ENCODE measurements at regions not wholly inside any gene's neighbourhood (a gene's known extent, or its start where the extent isn't known, plus 50 kb on each side); places are given as distances from the start of the nearest gene placed in this dataset.

- Histone ChIP-seq H3K4me3 (ENCODE audit: low read length in 2 of 2) (no peak overlapping the region), H3K4me1 (ENCODE audit: control insufficient read depth in 2 of 2, insufficient read depth in 2 of 2, low read length in 2 of 2) (no peaks in the 10 kb centered on the region), H3K27me3 (ENCODE audit: control insufficient read depth in 2 of 2, insufficient read depth in 1 of 2, low read length in 1 of 2) (no peaks in the 10 kb centered on the region), H3K36me3 (ENCODE audit: control insufficient read depth in 2 of 2, insufficient read depth in 2 of 2, low read length in 1 of 2) (no peaks in the 10 kb centered on the region), H3K27ac (ENCODE audit: low read depth in 1 of 2, low read length in 1 of 2) (no peak overlapping the region), H3K9me3 (ENCODE audit: control insufficient read depth in 2 of 2, insufficient read depth in 1 of 2, low read length in 1 of 2) (no peaks in the 10 kb centered on the region)
- no peak for DNase-seq (ENCODE audit: low read depth in 6 of 9, low spot score in 9 of 9)
- 91% methylated on average over 8 of the region's 8 CpGs for WGBS
Observed at GRCh38 chr9:135204177-135204576, 116.7 kb downstream of the OLFM1 start.

- Histone ChIP-seq H3K27ac (ENCODE audit: low read depth in 1 of 2, low read length in 1 of 2) (no peak overlapping the region), H3K9me3 (ENCODE audit: control insufficient read depth in 2 of 2, insufficient read depth in 1 of 2, low read length in 1 of 2) (peaks cover 0 to 19% of the 10 kb centered on the region in 2 donors), H3K36me3 (ENCODE audit: control insufficient read depth in 2 of 2, insufficient read depth in 2 of 2, low read length in 1 of 2) (no peaks in the 10 kb centered on the region), H3K4me1 (ENCODE audit: control insufficient read depth in 2 of 2, insufficient read depth in 2 of 2, low read length in 2 of 2) (no peaks in the 10 kb centered on the region), H3K27me3 (ENCODE audit: control insufficient read depth in 2 of 2, insufficient read depth in 1 of 2, low read length in 1 of 2) (no peaks in the 10 kb centered on the region), H3K4me3 (ENCODE audit: low read length in 2 of 2) (no peak overlapping the region)
- WGBS = 78% methylated on average over 7 of the region's 7 CpGs
- DNase-seq (ENCODE audit: low read depth in 6 of 9, low spot score in 9 of 9) = no peak
Observed at GRCh38 chr9:135209136-135209535, 121.7 kb downstream of the OLFM1 start.

- no peaks in the 10 kb centered on the region for H3K27me3 ChIP-seq (ENCODE audit: control insufficient read depth in 2 of 2, insufficient read depth in 1 of 2, low read length in 1 of 2)
- no peak overlapping the region for H3K4me3 ChIP-seq (ENCODE audit: low read length in 2 of 2)
- peaks cover 0 to 19% of the 10 kb centered on the region in 2 donors for H3K9me3 ChIP-seq (ENCODE audit: control insufficient read depth in 2 of 2, insufficient read depth in 1 of 2, low read length in 1 of 2)
- H3K27ac ChIP-seq (ENCODE audit: low read depth in 1 of 2, low read length in 1 of 2) = no peak overlapping the region
- no peaks in the 10 kb centered on the region for H3K4me1 ChIP-seq (ENCODE audit: control insufficient read depth in 2 of 2, insufficient read depth in 2 of 2, low read length in 2 of 2)
- WGBS = 60% methylated on average over 2 of the region's 2 CpGs
- H3K36me3 ChIP-seq (ENCODE audit: control insufficient read depth in 2 of 2, insufficient read depth in 2 of 2, low read length in 1 of 2) = no peaks in the 10 kb centered on the region
- no peak for DNase-seq (ENCODE audit: low read depth in 6 of 9, low spot score in 9 of 9)
Observed at GRCh38 chr9:135209852-135210251, 122.4 kb downstream of the OLFM1 start.

GRCh38 chr9:135210676-135211523 lies 123.4 kb downstream of the OLFM1 start:
- Histone ChIP-seq H3K4me3 (ENCODE audit: low read length in 2 of 2) (no peak overlapping the region), H3K27me3 (ENCODE audit: control insufficient read depth in 2 of 2, insufficient read depth in 1 of 2, low read length in 1 of 2) (no peaks in the 10 kb centered on the region), H3K27ac (ENCODE audit: low read depth in 1 of 2, low read length in 1 of 2) (no peak overlapping the region), H3K9me3 (ENCODE audit: control insufficient read depth in 2 of 2, insufficient read depth in 1 of 2, low read length in 1 of 2) (peaks cover 0 to 19% of the 10 kb centered on the region in 2 donors), H3K36me3 (ENCODE audit: control insufficient read depth in 2 of 2, insufficient read depth in 2 of 2, low read length in 1 of 2) (no peaks in the 10 kb centered on the region), H3K4me1 (ENCODE audit: control insufficient read depth in 2 of 2, insufficient read depth in 2 of 2, low read length in 2 of 2) (peaks cover 0 to 4% of the 10 kb centered on the region in 2 donors)
- WGBS = 80% methylated on average over 7 of the region's 7 CpGs
- no peak for DNase-seq (ENCODE audit: low read depth in 6 of 9, low spot score in 9 of 9)

GRCh38 chr9:135211524-135211890 lies 124.0 kb downstream of the OLFM1 start:
- peaks cover 0 to 19% of the 10 kb centered on the region in 2 donors for H3K9me3 ChIP-seq (ENCODE audit: control insufficient read depth in 2 of 2, insufficient read depth in 1 of 2, low read length in 1 of 2)
- no peak for DNase-seq (ENCODE audit: low read depth in 6 of 9, low spot score in 9 of 9)
- no peaks in the 10 kb centered on the region for H3K27me3 ChIP-seq (ENCODE audit: control insufficient read depth in 2 of 2, insufficient read depth in 1 of 2, low read length in 1 of 2)
- WGBS = 94% methylated on average over 3 of the region's 3 CpGs
- no peak overlapping the region for H3K27ac ChIP-seq (ENCODE audit: low read depth in 1 of 2, low read length in 1 of 2)
- peaks cover 0 to 9% of the 10 kb centered on the region in 2 donors for H3K4me1 ChIP-seq (ENCODE audit: control insufficient read depth in 2 of 2, insufficient read depth in 2 of 2, low read length in 2 of 2)
- H3K36me3 ChIP-seq (ENCODE audit: control insufficient read depth in 2 of 2, insufficient read depth in 2 of 2, low read length in 1 of 2) = no peaks in the 10 kb centered on the region
- H3K4me3 ChIP-seq (ENCODE audit: low read length in 2 of 2) = no peak overlapping the region

- 97% methylated on average over 5 of the region's 5 CpGs for WGBS
- no peak overlapping the region for H3K27ac ChIP-seq (ENCODE audit: low read depth in 1 of 2, low read length in 1 of 2)
- DNase-seq (ENCODE audit: low read depth in 6 of 9, low spot score in 9 of 9) = no peak
- H3K4me3 ChIP-seq (ENCODE audit: low read length in 2 of 2) = no peak overlapping the region
- H3K27me3 ChIP-seq (ENCODE audit: control insufficient read depth in 2 of 2, insufficient read depth in 1 of 2, low read length in 1 of 2) = peaks cover 0 to 4% of the 10 kb centered on the region in 2 donors
- peaks cover 0 to 12% of the 10 kb centered on the region in 2 donors for H3K4me1 ChIP-seq (ENCODE audit: control insufficient read depth in 2 of 2, insufficient read depth in 2 of 2, low read length in 2 of 2)
- no peaks in the 10 kb centered on the region for H3K36me3 ChIP-seq (ENCODE audit: control insufficient read depth in 2 of 2, insufficient read depth in 2 of 2, low read length in 1 of 2)
- peaks cover 0 to 19% of the 10 kb centered on the region in 2 donors for H3K9me3 ChIP-seq (ENCODE audit: control insufficient read depth in 2 of 2, insufficient read depth in 1 of 2, low read length in 1 of 2)
Observed at GRCh38 chr9:135212961-135213360, 125.5 kb downstream of the OLFM1 start.

- 92% methylated on average over 9 of the region's 9 CpGs for WGBS
- H3K27me3 ChIP-seq (ENCODE audit: control insufficient read depth in 2 of 2, insufficient read depth in 1 of 2, low read length in 1 of 2) = peaks cover 0 to 6% of the 10 kb centered on the region in 2 donors
Observed at GRCh38 chr9:135213566-135213965, 126.1 kb downstream of the OLFM1 start.

GRCh38 chr9:135214054-135214640 lies 126.7 kb downstream of the OLFM1 start:
- H3K4me1 ChIP-seq (ENCODE audit: control insufficient read depth in 2 of 2, insufficient read depth in 2 of 2, low read length in 2 of 2) = peaks cover 0 to 20% of the 10 kb centered on the region in 2 donors
- H3K27me3 ChIP-seq (ENCODE audit: control insufficient read depth in 2 of 2, insufficient read depth in 1 of 2, low read length in 1 of 2) = peaks cover 0 to 9% of the 10 kb centered on the region in 2 donors
- H3K27ac ChIP-seq (ENCODE audit: low read depth in 1 of 2, low read length in 1 of 2) = no peak overlapping the region
- H3K4me3 ChIP-seq (ENCODE audit: low read length in 2 of 2) = no peak overlapping the region
- no peak for DNase-seq (ENCODE audit: low read depth in 6 of 9, low spot score in 9 of 9)
- H3K9me3 ChIP-seq (ENCODE audit: control insufficient read depth in 2 of 2, insufficient read depth in 1 of 2, low read length in 1 of 2) = peaks cover 0 to 19% of the 10 kb centered on the region in 2 donors
- WGBS = 85% methylated on average over 19 of the region's 19 CpGs
- no peaks in the 10 kb centered on the region for H3K36me3 ChIP-seq (ENCODE audit: control insufficient read depth in 2 of 2, insufficient read depth in 2 of 2, low read length in 1 of 2)

More at GRCh38 chr9:135213566-135213965, 126.1 kb downstream of the OLFM1 start:
- Histone ChIP-seq H3K36me3 (ENCODE audit: control insufficient read depth in 2 of 2, insufficient read depth in 2 of 2, low read length in 1 of 2) (no peaks in the 10 kb centered on the region), H3K27ac (ENCODE audit: low read depth in 1 of 2, low read length in 1 of 2) (no peak overlapping the region), H3K9me3 (ENCODE audit: control insufficient read depth in 2 of 2, insufficient read depth in 1 of 2, low read length in 1 of 2) (peaks cover 0 to 19% of the 10 kb centered on the region in 2 donors), H3K4me3 (ENCODE audit: low read length in 2 of 2) (no peak overlapping the region), H3K4me1 (ENCODE audit: control insufficient read depth in 2 of 2, insufficient read depth in 2 of 2, low read length in 2 of 2) (peaks cover 0 to 16% of the 10 kb centered on the region in 2 donors)
- DNase-seq (ENCODE audit: low read depth in 6 of 9, low spot score in 9 of 9) = no peak

GRCh38 chr9:135214706-135215105 lies 127.2 kb downstream of the OLFM1 start:
- H3K4me3 ChIP-seq (ENCODE audit: low read length in 2 of 2) = no peak overlapping the region
- DNase-seq (ENCODE audit: low read depth in 6 of 9, low spot score in 9 of 9) = no peak
- no peak overlapping the region for H3K27ac ChIP-seq (ENCODE audit: low read depth in 1 of 2, low read length in 1 of 2)
- no peaks in the 10 kb centered on the region for H3K36me3 ChIP-seq (ENCODE audit: control insufficient read depth in 2 of 2, insufficient read depth in 2 of 2, low read length in 1 of 2)
- H3K4me1 ChIP-seq (ENCODE audit: control insufficient read depth in 2 of 2, insufficient read depth in 2 of 2, low read length in 2 of 2) = peaks cover 0 to 20% of the 10 kb centered on the region in 2 donors
- H3K27me3 ChIP-seq (ENCODE audit: control insufficient read depth in 2 of 2, insufficient read depth in 1 of 2, low read length in 1 of 2) = peaks cover 0 to 9% of the 10 kb centered on the region in 2 donors
- H3K9me3 ChIP-seq (ENCODE audit: control insufficient read depth in 2 of 2, insufficient read depth in 1 of 2, low read length in 1 of 2) = peaks cover 0 to 19% of the 10 kb centered on the region in 2 donors
- 91% methylated on average over 11 of the region's 11 CpGs for WGBS

All from thymus (tissue), 11 donors.